ENCODE measurements at regions not wholly inside any gene's neighbourhood (a gene's known extent, or its start where the extent isn't known, plus 50 kb on each side); places are given as distances from the start of the nearest gene placed in this dataset.

- no peak for DNase-seq (ENCODE audit: low read depth)
- H3K4me3 ChIP-seq (ENCODE audit: low read depth, low read length) = no peak overlapping the region
- TF ChIP-seq CTCF (IDR thresholded peaks at IDR 0.05; ENCODE audit: insufficient read depth, low read depth, low read length) = no peak
These were observed 305.0 kb upstream of the RUNX1 start for GRCh38 chr21:35354078-35354477.

- no peak overlapping the region for H3K4me3 ChIP-seq (ENCODE audit: low read depth, low read length)
- no peak for DNase-seq (ENCODE audit: low read depth)
- no peak for TF ChIP-seq CTCF (IDR thresholded peaks at IDR 0.05; ENCODE audit: insufficient read depth, low read depth, low read length)
These were observed 303.7 kb upstream of the RUNX1 start for GRCh38 chr21:35352793-35353192.

- no peak overlapping the region for H3K4me3 ChIP-seq (ENCODE audit: low read depth, low read length)
- DNase-seq (ENCODE audit: low read depth) = peak; percentile 37
- TF ChIP-seq CTCF (IDR thresholded peaks at IDR 0.05; ENCODE audit: insufficient read depth, low read depth, low read length) = no peak
These were observed 303.1 kb upstream of the RUNX1 start for GRCh38 chr21:35352066-35352770.

- TF ChIP-seq CTCF (IDR thresholded peaks at IDR 0.05; ENCODE audit: insufficient read depth, low read depth, low read length) = no peak
- no peak overlapping the region for H3K4me3 ChIP-seq (ENCODE audit: low read depth, low read length)
- DNase-seq (ENCODE audit: low read depth) = no peak
These were observed 302.3 kb upstream of the RUNX1 start for GRCh38 chr21:35351434-35351833.

GRCh38 chr21:35350965-35351364, 301.9 kb upstream of the RUNX1 start:
- no peak for TF ChIP-seq CTCF (IDR thresholded peaks at IDR 0.05; ENCODE audit: insufficient read depth, low read depth, low read length)
- no peak overlapping the region for H3K4me3 ChIP-seq (ENCODE audit: low read depth, low read length)
- DNase-seq (ENCODE audit: low read depth) = no peak

- DNase-seq (ENCODE audit: low read depth) = no peak
- no peak overlapping the region for H3K4me3 ChIP-seq (ENCODE audit: low read depth, low read length)
- TF ChIP-seq CTCF (IDR thresholded peaks at IDR 0.05; ENCODE audit: insufficient read depth, low read depth, low read length) = no peak
These were observed 300.4 kb upstream of the RUNX1 start for GRCh38 chr21:35349376-35350080.

Measured in fibroblast of villous mesenchyme (primary cell).